ENCODE measurements at regions not wholly inside any gene's neighbourhood (a gene's known extent, or its start where the extent isn't known, plus 50 kb on each side); places are given as distances from the start of the nearest gene placed in this dataset.

DNA sequence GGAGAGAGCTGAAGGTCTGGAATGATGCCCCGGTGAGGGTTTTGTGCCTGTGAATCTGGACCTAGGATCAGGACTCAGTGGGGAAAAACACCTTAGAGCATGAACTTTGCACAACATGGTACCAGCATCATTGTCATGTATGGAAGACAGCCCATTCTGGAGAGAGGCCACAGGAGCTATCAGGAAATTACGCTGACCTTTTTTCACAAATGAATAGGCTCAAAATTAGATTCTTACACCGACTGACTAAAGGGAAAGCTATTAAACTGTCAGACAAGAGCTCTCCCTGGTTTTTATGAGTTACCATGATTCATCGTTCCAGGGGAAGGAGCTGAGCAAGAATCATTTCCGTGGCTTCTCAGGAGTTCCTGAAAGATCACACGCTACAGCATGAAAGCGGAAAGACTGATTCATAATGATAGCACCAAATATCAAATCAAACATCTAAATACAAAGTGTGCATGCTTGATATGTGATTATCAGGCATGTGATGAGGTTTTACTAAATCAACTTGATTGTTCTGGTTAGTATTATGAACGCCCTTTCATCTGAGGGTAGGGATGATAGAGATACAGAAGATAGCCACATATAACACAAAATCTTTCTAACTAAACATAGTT is 224.9 kb upstream of the SMLR1 start:
- TF ChIP-seq POLR2AphosphoS5 (IDR thresholded peaks at IDR 0.05; ENCODE audit: insufficient read depth in 1 of 2, low read depth in 1 of 2), result peak in 1 of 2 donors; percentile 58
- TF ChIP-seq, protein P1, sequence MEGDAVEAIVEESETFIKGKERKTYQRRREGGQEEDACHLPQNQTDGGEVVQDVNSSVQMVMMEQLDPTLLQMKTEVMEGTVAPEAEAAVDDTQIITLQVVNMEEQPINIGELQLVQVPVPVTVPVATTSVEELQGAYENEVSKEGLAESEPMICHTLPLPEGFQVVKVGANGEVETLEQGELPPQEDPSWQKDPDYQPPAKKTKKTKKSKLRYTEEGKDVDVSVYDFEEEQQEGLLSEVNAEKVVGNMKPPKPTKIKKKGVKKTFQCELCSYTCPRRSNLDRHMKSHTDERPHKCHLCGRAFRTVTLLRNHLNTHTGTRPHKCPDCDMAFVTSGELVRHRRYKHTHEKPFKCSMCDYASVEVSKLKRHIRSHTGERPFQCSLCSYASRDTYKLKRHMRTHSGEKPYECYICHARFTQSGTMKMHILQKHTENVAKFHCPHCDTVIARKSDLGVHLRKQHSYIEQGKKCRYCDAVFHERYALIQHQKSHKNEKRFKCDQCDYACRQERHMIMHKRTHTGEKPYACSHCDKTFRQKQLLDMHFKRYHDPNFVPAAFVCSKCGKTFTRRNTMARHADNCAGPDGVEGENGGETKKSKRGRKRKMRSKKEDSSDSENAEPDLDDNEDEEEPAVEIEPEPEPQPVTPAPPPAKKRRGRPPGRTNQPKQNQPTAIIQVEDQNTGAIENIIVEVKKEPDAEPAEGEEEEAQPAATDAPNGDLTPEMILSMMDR (IDR thresholded peaks at IDR 0.05), result no peak
- H3K36me3 ChIP-seq, result no peaks in the 10 kb centered on the region
- no peak for DNase-seq (ENCODE audit: extremely low spot score in 2 of 2)

DNA sequence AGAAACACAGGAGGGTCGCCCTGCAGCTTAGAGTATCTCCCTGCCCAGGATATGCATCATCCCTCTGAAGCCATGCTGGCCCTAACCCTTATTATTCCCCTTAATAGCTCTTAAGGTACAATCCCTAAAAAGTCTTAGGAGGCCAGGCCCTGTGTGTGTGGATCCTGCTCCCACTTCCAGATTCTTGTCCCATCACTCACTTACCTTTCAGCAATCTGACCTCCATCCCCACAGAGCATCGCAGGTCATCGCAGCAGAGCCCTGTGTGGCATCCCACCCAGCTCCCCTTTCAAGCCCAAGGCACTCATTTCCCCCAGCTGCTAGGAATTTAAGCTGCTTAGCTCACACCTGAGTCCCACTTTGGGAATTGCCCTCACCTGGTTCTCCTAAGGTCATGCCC is 223.8 kb upstream of the SMLR1 start:
- no peak overlapping the region for H3K4me3 ChIP-seq
- H3K36me3 ChIP-seq, result no peaks in the 10 kb centered on the region
- DNase-seq (ENCODE audit: extremely low spot score in 2 of 2), result no peak
- no peaks in the 10 kb centered on the region for H3K27me3 ChIP-seq
- no peaks in the 10 kb centered on the region for H3K9me3 ChIP-seq
- intact Hi-C loops (cut with DNase I), result loop anchor here (10.0 kb wide), 1 partner anchor 71 kb away; no protein-coding TSS in a partner anchor
- H3K4me1 ChIP-seq, result peaks cover 15% of the 10 kb centered on the region
- TF ChIP-seq POLR2A (IDR thresholded peaks at IDR 0.05) (no peak), POLR2AphosphoS5 (IDR thresholded peaks at IDR 0.05; ENCODE audit: insufficient read depth in 1 of 2, low read depth in 1 of 2) (no peak)
- TF ChIP-seq, protein P1 (IDR thresholded peaks at IDR 0.05), result no peak
- H3K27ac ChIP-seq, result no peak overlapping the region

More for the DNA sequence above, 224.9 kb upstream of the SMLR1 start:
- intact Hi-C loops (cut with DNase I), result loop anchor here (10.0 kb wide), 1 partner anchor 73 kb away; no protein-coding TSS in a partner anchor
- no peaks in the 10 kb centered on the region for H3K27me3 ChIP-seq
- H3K4me3 ChIP-seq, result no peak overlapping the region
- H3K4me1 ChIP-seq, result peaks cover 15% of the 10 kb centered on the region
- no peak overlapping the region for H3K27ac ChIP-seq
- no peaks in the 10 kb centered on the region for H3K9me3 ChIP-seq

DNA sequence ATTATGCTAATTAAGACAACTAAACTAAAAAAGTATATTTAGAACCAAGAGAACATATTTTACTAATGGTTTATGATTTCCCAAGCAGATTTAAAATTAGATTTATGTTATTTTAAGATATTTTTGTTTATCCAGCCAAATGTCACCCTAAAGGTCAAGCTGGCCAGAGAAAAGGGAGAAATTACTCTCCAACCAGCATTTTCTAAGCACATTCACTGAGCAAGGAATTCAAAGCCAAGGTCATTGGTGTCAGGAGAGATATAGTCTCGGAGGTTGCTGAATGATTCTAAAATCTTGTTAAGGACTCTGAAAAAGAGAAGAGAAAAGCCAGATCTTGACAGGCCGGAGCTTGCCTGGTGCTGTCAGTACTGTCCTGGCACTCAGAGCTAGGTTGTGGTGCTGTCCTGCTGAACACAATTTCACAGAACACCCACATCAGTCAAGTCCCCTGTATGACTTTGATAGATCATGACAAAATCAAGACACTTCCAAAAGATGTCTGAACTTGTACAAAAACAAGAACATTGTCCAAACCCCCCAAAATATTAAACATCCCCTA is 222.3 kb upstream of the SMLR1 start:
- Histone ChIP-seq H3K4me3 (no peak overlapping the region), H3K9me3 (no peaks in the 10 kb centered on the region), H3K27ac (no peak overlapping the region), H3K27me3 (no peaks in the 10 kb centered on the region), H3K36me3 (no peaks in the 10 kb centered on the region), H3K4me1 (peaks cover 15% of the 10 kb centered on the region)
- TF ChIP-seq, protein P1 (IDR thresholded peaks at IDR 0.05), result no peak
- TF ChIP-seq POLR2A (IDR thresholded peaks at IDR 0.05) (no peak), POLR2AphosphoS5 (IDR thresholded peaks at IDR 0.05; ENCODE audit: insufficient read depth in 1 of 2, low read depth in 1 of 2) (no peak)
- no peak for DNase-seq (ENCODE audit: extremely low spot score in 2 of 2)
- intact Hi-C loops (cut with DNase I), result loop anchor here (10.0 kb wide), 1 partner anchor 70 kb away; no protein-coding TSS in a partner anchor

DNA sequence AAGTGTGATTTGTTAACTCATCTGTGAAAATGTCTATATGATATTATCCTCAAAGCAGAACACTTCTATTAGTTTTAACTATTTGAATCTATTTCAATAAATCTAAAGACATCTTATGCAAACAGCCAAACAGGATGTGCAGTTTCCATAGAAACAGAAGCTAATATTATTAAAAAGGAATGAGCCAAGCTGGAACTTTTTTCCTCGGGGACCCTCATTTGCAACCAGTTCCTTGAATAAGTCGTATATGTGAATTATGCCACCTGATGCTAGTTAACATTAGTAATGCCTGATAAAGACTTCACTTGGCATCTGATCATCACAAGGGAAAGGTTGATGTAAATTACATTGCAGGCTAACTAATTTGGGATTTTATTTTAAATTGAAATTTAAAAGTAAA is 216.9 kb upstream of the SMLR1 start:
- Histone ChIP-seq H3K9me3 (no peaks in the 10 kb centered on the region), H3K4me3 (no peak overlapping the region), H3K27ac (no peak overlapping the region), H3K36me3 (no peaks in the 10 kb centered on the region), H3K27me3 (no peaks in the 10 kb centered on the region), H3K4me1 (no peaks in the 10 kb centered on the region)
- TF ChIP-seq POLR2A (IDR thresholded peaks at IDR 0.05) (no peak), POLR2AphosphoS5 (IDR thresholded peaks at IDR 0.05; ENCODE audit: insufficient read depth in 1 of 2, low read depth in 1 of 2) (no peak)
- TF ChIP-seq, protein P1 (IDR thresholded peaks at IDR 0.05), result no peak
- intact Hi-C loops (cut with DNase I), result no loop called here
- DNase-seq (ENCODE audit: extremely low spot score in 2 of 2), result no peak

DNA sequence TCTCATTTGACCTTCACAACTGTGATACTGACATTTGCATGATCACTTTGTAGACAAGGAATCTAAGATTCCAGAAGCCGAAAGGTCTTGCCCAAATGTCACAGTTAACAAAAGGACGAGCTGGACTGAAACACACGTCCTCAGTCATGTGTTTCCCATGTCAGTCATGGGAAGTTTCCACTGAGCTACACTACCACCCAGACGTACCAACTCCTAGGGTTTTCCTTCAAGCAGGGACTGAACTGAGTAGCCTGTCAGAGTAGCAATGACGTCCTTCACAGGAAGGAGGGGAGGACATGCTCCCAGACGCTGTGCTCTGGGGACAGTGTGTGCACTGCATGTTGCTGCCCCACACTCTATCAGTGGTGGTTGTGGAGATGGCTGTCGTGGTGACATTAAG is 215.8 kb upstream of the SMLR1 start:
- H3K4me3 ChIP-seq, result no peak overlapping the region
- no peaks in the 10 kb centered on the region for H3K9me3 ChIP-seq
- H3K4me1 ChIP-seq, result no peaks in the 10 kb centered on the region
- no peak for DNase-seq (ENCODE audit: extremely low spot score in 2 of 2)
- no peaks in the 10 kb centered on the region for H3K36me3 ChIP-seq
- no peak for TF ChIP-seq POLR2A (IDR thresholded peaks at IDR 0.05)
- TF ChIP-seq, protein P1 (IDR thresholded peaks at IDR 0.05), result no peak
- no peak for TF ChIP-seq POLR2AphosphoS5 (IDR thresholded peaks at IDR 0.05; ENCODE audit: insufficient read depth in 1 of 2, low read depth in 1 of 2)
- no peak overlapping the region for H3K27ac ChIP-seq
- intact Hi-C loops (cut with DNase I), result no loop called here
- H3K27me3 ChIP-seq, result no peaks in the 10 kb centered on the region
